NCI-H2227 (cell line): ENCODE measurements at regions not wholly inside any gene's neighbourhood (a gene's known extent, or its start where the extent isn't known, plus 50 kb on each side); places are given as distances from the start of the nearest gene placed in this dataset.

Experiments
- DNase-seq: peaks from one replicate; lab custom pipeline; 2025; ENCODE audit not compliant: unreplicated experiment; lab: John Stamatoyannopoulos, UW

DNA sequence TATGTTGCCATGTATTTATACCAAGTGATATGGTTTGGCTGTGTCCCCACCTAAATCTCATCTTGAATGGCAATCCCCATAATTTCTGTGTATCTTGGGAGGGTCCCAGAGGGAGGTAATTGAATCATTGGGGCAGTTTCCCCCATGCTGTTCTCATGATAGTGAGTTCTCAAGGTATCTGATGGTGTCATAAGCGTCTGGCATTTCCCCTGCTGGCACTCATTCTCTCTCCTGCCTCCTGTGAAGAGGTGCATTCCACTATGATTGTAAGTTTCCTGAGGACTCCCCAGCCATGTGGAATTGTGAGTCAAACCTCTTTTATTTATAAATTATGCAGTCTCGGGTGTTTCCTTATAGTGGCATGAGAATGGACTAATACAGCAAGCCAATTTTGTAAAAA is 140.8 kb upstream of the ADAMTSL1 start:
- no peak for DNase-seq

GRCh38 chr9:18335825-18336224 is 138.1 kb upstream of the ADAMTSL1 start:
- DNase-seq = no peak

DNA sequence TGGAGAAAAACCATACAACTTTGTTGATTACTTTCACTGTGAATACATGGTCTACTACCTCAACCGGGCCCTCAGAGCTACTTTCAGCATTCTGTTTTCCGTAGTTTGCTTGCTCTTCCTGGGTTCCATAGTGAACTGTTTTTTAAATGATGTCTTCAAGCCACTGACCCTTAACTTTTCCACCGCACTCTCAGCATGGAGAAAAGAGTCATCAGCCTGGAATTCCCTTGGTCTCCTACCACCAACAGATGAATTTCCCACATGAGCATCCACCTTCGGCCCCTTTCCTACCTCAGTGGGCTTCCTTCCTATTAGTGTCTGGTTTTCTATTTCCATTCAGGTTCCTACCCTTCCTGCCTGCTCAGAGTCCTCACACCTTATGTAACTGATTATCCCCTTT is 135.9 kb upstream of the ADAMTSL1 start:
- DNase-seq = no peak

GRCh38 chr9:18343784-18344183 is 130.2 kb upstream of the ADAMTSL1 start:
- no peak for DNase-seq

- DNase-seq = no peak
Observed at GRCh38 chr9:18346745-18347144, 127.2 kb upstream of the ADAMTSL1 start.

GRCh38 chr9:18347386-18348082 is 126.4 kb upstream of the ADAMTSL1 start:
- DNase-seq = no peak

DNA sequence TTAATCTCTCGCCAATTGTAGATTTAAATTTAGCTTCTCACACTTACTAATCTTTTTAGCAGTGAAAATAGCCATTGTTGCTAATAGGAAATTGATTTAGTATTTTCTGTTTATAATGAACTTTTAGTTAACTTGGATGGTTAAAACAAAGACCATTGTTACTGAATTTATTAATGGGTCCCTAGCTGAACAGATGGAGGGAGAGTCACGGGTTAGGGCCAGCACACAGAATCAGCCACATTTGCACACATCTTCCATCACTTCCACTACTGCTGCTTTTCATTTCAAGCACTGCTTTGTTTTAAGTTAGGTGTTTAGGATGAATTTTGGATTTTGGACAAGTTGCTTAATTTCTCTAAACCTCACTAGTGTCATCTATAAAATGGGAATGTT is 125.9 kb upstream of the ADAMTSL1 start:
- no peak for DNase-seq

DNA sequence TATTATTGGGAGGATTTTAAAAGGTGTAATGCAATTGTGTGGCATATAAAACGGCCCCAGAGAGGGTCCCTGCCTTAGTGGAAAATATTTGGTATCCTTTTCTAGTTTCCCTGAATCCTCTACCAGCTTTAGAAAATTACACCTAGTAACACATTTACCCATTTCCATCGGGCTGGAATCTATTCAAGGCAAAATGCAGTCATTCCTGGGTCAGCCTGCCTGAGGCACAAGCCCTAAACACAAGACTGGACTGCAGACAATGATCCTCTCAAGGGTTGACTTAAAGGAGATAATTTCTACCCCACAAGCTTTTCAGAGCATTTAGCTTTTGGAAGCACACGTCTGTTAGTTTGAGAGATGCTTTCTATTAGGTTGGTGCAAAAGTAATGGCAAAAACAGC is 124.4 kb upstream of the ADAMTSL1 start:
- no peak for DNase-seq

DNA sequence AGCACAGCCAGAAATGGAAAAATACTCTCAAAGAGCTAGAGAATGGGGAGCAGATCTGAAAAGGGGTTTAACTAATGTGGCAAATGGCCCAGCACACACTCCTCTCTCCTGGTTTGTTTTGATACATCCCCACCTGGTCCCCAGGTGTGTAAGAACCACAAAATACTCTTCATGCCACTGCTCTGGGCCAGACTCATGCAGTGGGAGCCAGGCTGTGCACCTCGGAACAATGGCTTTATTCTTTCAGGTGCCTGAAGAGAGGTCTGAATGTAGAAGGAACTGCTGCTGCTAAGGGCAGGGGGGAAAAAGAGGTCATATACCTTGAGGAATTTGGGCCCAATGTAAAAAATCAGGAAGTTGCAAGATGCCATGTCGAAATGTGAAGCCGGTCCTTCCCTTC is 123.9 kb upstream of the ADAMTSL1 start:
- DNase-seq = no peak

DNA sequence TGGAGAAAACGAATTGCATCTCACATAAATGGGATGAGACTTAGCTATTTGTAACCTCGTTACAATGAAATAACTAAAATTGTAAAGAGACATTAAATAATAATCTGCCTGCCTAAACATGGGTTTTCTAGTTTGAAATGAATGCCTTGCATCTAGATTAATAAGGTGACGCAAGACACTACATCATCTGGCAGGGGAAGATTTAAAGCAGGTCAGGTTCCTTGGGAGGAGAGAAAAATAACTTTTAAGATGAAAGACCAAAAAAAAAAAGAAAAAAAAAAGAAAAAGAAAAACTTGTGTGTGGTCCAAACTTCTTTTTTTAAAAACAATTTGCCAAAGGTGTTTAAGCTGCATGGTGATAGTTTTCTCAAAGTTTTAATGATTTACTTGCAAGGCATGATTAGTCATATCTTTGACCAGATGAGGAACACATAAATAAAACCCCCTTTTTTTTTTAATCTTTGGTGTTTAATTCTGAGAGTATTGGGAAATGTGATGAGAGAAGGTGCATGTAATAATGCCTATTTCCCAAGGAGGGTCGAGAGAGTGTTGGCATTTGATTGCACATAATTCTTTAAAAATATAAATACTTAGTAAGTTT is 122.9 kb upstream of the ADAMTSL1 start:
- no peak for DNase-seq

GRCh38 chr9:18352711-18353110 is 121.2 kb upstream of the ADAMTSL1 start:
- no peak for DNase-seq

- DNase-seq = no peak
Observed at GRCh38 chr9:18353473-18353872, 120.5 kb upstream of the ADAMTSL1 start.

DNA sequence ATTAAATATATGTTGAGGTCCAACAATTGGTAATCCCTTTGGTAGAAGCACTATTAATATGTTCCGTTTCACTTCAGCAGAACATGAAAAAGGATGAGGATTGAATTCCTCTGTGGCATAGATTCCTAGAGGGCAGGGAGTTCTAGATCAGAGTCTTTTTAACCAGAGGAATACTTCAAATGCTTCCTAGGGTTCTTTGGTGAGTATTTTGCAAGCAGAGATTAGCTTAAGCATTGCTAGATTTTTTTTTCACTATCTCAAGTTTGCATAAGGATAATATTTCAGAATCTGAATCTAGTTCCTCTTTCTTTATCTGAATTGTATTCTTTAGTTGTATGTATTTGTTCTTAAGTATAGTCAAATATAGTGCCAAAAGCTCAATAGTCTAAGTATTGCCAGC is 116.6 kb upstream of the ADAMTSL1 start:
- no peak for DNase-seq

DNA sequence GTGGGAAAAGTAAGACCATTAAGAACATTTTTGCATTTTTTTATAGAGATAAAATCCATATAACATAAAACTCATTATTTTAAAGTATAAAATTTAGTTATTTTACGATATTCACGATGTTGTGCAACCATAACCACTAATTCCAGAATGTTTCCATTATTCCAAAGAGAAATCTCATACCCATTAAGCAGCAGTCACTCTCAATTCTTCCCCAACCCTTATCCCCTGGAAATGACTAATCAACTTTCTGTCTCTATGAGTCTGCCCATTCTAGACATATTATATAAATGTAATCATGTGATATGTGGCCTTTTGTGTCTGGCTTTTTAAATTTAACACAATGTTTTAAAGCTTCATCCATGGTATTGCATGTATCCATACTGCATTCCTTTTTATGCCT is 115.6 kb upstream of the ADAMTSL1 start:
- no peak for DNase-seq

DNA sequence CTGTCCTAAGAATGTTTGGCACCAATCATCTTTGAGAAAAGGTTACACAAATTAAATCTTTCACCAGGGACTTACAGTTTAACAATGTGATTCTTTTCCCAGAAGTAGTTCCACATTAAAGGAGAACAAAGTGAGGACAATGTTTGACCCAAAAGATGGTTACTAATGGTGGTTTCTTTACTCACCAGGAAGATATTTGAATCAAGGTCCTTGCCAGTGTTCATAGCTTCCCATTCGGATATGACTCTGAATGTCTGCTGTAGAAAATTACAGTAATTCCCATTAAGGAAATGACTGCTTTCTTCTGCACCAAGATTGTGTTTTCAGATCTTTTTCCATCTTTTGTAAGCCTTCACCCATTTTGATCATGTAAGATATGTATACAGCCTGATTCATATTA is 114.6 kb upstream of the ADAMTSL1 start:
- no peak for DNase-seq

- DNase-seq = no peak
Observed at GRCh38 chr9:18360005-18360404, 113.9 kb upstream of the ADAMTSL1 start.

GRCh38 chr9:18361646-18362045 is 112.3 kb upstream of the ADAMTSL1 start:
- no peak for DNase-seq

DNA sequence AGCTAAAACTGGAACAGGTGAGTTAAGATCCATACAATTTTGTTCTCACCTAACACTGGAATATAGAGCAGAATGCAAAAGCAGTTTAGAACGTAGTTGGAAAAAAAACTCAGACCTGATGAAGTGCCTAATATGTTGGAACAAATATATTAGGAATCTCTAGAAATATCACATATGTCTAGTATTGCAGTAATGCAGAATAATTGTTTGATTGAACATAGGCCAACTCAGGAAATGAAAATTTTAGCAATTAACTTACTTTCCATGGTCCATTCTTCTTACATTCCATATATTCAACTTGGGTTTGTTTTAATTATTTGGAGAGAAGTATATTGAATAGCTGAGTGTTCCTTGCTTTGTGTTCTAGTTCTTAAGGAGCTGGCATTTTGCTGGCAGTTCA is 111.8 kb upstream of the ADAMTSL1 start:
- no peak for DNase-seq

DNA sequence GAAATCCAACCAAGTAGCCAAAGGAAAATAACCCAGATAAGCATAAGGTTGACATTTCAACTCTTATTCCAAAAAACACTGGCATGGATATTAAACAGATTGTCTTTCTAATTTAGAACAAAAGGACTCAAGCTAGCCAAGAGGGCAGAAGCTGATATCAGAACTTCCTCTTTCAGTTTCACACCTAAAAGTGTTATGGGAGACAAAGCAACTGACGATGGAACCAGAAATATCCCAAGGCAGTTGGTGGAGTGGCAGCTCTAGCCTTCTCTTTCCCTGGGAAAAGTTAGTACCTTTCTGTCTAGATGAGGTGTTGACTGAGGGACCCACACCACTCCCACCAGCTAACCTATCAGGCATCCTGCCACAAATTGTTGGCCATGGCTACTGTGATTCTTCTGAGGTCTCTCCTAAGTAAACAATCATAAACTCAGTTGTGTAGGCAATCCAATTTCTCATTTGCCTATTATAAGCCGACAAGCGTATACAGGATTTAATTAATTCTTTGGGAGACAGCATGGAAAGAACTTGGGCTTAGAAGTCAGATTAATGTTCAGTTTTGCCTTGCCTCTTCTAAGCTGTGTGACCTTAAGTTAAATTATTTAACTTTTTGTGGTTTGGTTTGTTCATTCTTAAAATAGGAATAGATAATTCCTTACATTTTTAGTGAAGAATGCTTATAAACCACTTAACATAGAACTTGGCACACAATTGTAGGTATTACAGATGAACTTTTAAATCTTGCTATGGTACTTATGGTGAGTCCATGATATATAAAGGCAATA is 110.9 kb upstream of the ADAMTSL1 start:
- no peak for DNase-seq

DNA sequence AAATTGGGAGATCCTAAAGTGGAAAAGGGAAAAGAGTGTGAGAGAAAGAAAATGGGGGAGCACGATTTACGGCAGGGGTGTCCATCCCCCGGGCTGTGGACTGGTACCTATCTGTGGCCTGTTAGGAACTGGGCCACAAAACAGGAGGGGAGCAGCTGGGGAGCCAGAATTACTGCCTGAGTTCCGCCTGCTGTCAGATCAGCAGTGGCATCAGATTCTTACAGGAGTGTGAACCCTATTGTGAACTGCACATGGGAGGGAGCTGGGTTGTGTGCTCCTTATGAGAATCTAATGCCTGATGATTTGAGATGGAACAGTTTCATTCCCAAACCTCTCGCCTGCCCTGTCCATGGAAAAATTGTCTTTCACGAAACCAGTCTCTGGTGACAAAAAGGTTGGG is 108.3 kb upstream of the ADAMTSL1 start:
- DNase-seq = no peak

DNA sequence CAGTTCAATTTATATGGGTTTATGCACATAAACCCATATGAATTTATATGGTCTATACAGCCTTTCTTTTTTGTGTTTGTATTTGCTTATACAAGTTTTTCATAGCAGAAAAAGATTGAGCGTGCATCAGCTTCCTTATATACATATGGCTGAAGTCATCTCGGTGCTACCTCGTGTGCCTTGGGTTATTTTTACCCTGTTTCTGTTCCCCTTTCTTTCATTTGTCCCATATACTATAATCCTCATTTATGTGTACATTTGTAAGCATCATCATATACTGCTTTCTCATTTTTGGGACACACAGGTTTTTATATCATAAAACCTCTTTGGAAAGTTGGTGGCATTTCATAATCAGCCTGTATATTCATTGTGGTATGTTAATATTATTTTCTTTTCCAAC is 107.8 kb upstream of the ADAMTSL1 start:
- no peak for DNase-seq

GRCh38 chr9:18368206-18368605 is 105.7 kb upstream of the ADAMTSL1 start:
- DNase-seq = no peak
